ENCODE measurements at regions not wholly inside any gene's neighbourhood (a gene's known extent, or its start where the extent isn't known, plus 50 kb on each side); places are given as distances from the start of the nearest gene placed in this dataset.

- no peak overlapping the region for H3K27ac ChIP-seq
- 89 to 91% methylated on average over 9 to 14 of the region's 18 CpGs for WGBS, 2 donors
- no peaks in the 10 kb centered on the region for H3K4me1 ChIP-seq
- H3K9me3 ChIP-seq, result no peaks in the 10 kb centered on the region
- no peaks in the 10 kb centered on the region for H3K27me3 ChIP-seq
- TF ChIP-seq POLR2A (IDR thresholded peaks at IDR 0.05), result no peak
- TF ChIP-seq CTCF (IDR thresholded peaks at IDR 0.05), result no peak
- no peak for DNase-seq
- no peak overlapping the region for H3K4me3 ChIP-seq (replicated peaks in 1 of 3)
- intact Hi-C loops (cut with DNase I), result no loop called here
- no peaks in the 10 kb centered on the region for H3K36me3 ChIP-seq
Measured at GRCh38 chr4:188905248-188905647, 766.0 kb downstream of the TRIML1 start.

GRCh38 chr4:188911199-188911598 lies 772.0 kb downstream of the TRIML1 start:
- 90 to 94% methylated on average over 1 to 5 of the region's 5 CpGs for WGBS, 2 donors
- H3K4me3 ChIP-seq (replicated peaks in 1 of 3), result no peak overlapping the region
- intact Hi-C loops (cut with DNase I), result no loop called here
- no peaks in the 10 kb centered on the region for H3K4me1 ChIP-seq
- TF ChIP-seq CTCF (IDR thresholded peaks at IDR 0.05), result no peak
- TF ChIP-seq POLR2A (IDR thresholded peaks at IDR 0.05), result no peak
- no peaks in the 10 kb centered on the region for H3K36me3 ChIP-seq
- no peaks in the 10 kb centered on the region for H3K9me3 ChIP-seq
- no peaks in the 10 kb centered on the region for H3K27me3 ChIP-seq
- DNase-seq, result no peak
- no peak overlapping the region for H3K27ac ChIP-seq

GRCh38 chr4:188911707-188912106 lies 772.5 kb downstream of the TRIML1 start:
- intact Hi-C loops (cut with DNase I), result no loop called here
- DNase-seq, result no peak
- H3K36me3 ChIP-seq, result no peaks in the 10 kb centered on the region
- 79 to 90% methylated on average over 5 of the region's 5 CpGs for WGBS, 2 donors
- no peaks in the 10 kb centered on the region for H3K4me1 ChIP-seq
- no peak overlapping the region for H3K4me3 ChIP-seq (replicated peaks in 1 of 3)
- H3K27ac ChIP-seq, result no peak overlapping the region
- H3K9me3 ChIP-seq, result no peaks in the 10 kb centered on the region
- TF ChIP-seq CTCF (IDR thresholded peaks at IDR 0.05) (no peak), POLR2A (IDR thresholded peaks at IDR 0.05) (no peak)
- no peaks in the 10 kb centered on the region for H3K27me3 ChIP-seq

- Histone ChIP-seq H3K4me3 (replicated peaks in 1 of 3) (no peak overlapping the region), H3K9me3 (no peaks in the 10 kb centered on the region), H3K27ac (no peak overlapping the region), H3K4me1 (no peaks in the 10 kb centered on the region), H3K36me3 (no peaks in the 10 kb centered on the region), H3K27me3 (no peaks in the 10 kb centered on the region)
- DNase-seq, result no peak
- intact Hi-C loops (cut with DNase I), result no loop called here
- TF ChIP-seq POLR2A (IDR thresholded peaks at IDR 0.05) (no peak), CTCF (IDR thresholded peaks at IDR 0.05) (no peak)
- WGBS, 2 donors, result 80 to 90% methylated on average over 5 of the region's 5 CpGs
Measured at GRCh38 chr4:188915175-188915574, 775.9 kb downstream of the TRIML1 start.

GRCh38 chr4:188918787-188919186 lies 779.5 kb downstream of the TRIML1 start:
- Histone ChIP-seq H3K9me3 (no peaks in the 10 kb centered on the region), H3K36me3 (no peaks in the 10 kb centered on the region), H3K4me3 (replicated peaks in 1 of 3) (no peak overlapping the region), H3K27ac (no peak overlapping the region), H3K27me3 (no peaks in the 10 kb centered on the region), H3K4me1 (no peaks in the 10 kb centered on the region)
- intact Hi-C loops (cut with DNase I), result no loop called here
- no peak for DNase-seq
- WGBS, 2 donors, result 74 to 75% methylated on average over 2 of the region's 2 CpGs
- TF ChIP-seq CTCF (IDR thresholded peaks at IDR 0.05), result no peak
- no peak for TF ChIP-seq POLR2A (IDR thresholded peaks at IDR 0.05)

Data from thyroid gland (tissue), 4 donors.